HG03439 (cell line): ENCODE measurements at regions not wholly inside any gene's neighbourhood (a gene's known extent, or its start where the extent isn't known, plus 50 kb on each side); places are given as distances from the start of the nearest gene placed in this dataset.
A peak's percentile ranks its signal among the peaks of the same experiment; 100 is the strongest.

Experiments
- ATAC-seq: cut with Tn5 transposase; IDR thresholded peaks from one replicate; pipeline ENCODE4 v1.9.1; 2021; ENCODE audit warnings: mild to moderate bottlenecking, moderate library complexity; ENCODE audit not compliant: unreplicated experiment

DNA sequence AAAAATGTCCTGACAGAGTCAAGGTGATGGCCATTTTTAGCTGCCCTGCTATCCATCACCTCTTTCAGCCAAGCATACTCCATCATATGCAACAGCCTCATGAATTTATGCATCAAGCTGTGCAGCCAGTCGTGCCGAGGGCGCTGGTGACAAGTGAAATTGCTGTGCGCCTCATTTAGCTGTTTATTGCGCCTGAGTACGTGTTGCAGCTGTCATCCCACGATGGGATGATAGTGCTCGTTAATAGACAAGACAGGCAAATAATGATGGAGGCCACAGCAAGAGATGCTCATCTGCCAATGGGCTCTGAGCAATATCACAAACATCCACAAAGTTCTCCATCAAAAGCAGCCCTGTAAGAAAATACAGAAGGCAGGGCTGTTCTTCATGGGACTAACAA, 562.3 kb upstream of the POU3F2 start:
- no peak for ATAC-seq

DNA sequence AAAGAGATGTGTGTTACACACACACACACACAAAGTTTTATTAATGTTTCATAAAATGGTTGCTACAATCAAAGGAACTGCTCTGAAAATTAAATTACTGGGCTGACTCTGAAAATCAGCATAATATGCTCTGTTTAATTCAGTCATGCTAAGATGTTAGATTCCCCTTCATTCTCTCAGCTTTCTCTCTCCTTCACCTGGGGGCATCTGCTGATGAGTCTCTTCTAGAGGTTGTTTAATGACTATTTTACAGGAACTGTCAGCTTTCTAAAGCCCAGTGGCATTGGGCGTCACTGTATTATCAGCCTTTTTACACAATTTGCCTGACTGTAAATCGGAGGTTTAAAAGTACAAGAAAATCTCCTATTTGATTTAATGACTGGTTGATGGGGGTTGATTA, 559.7 kb upstream of the POU3F2 start:
- ATAC-seq = no peak

DNA sequence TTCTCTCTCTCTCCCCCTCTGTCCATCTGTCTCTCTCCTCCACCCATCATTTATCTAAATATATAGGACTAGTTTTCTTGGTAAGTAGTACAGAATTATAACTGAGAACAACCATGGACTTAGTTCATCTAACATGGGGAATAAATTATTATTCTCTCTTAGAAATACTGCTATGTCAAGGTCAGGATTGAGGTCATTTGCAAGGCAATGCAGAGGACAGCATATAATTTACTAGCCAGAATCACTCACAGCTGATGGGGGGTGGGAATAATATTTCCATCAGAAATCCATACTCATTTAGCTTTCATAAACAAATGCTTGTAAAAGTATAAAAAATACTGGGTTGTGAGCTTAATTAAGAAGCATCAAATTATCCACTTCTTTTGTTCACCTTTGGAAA, 553.9 kb upstream of the POU3F2 start:
- no peak for ATAC-seq

DNA sequence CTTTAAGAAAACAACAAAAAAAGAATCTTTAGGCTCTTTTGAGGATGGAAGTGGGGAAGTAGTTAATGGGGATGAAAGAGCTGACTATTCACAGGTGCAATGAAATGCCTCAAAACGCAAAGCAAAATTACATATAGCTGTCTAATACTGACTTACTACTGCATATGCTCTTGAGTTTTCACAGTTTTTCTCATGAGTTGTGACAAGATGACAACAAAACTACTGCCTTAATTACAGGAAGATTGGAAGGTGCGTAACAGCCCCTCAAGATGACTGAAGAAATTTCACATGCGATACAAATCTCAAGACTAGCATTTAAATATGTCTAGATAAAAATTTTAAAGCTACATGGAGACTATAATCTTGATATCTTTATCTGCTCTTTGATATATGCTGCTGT, 547.8 kb upstream of the POU3F2 start:
- no peak for ATAC-seq

DNA sequence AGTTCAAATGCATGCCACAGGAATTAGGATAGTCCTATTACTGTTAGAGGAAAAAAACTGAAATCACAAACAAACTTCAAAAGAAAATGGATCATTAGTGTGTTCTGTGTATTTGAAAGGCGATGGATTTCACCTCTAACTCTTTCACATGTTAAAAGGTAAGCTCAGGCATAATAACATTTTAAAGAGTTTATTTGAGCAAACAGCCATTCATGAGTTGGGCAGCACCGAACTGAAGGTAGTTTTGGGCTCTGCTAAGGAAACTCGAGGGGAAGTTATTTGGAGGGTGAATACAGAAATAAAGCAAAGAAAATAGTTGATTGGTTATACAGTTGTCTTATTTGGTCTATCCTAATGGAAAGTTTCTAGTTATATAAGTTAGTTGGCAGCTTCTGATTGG, 546.5 kb upstream of the POU3F2 start:
- no peak for ATAC-seq

DNA sequence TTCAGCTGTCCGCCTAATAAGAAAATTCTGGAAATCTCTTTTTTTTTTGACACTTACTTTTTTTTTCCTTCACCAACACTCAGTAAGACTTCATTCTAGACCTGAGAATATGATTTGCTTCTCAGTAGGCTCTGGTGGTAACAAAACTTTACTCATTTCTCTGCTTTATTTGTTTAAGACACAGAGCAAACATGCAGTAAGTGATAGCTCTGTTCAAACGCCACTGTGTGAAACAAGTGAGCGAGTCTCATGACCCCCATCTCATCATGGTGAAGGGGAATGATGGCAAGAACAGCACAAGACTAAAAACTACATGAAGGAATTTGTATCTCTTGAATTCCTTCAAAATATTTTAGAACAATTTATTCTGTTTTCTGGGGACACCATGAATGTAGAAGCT, 541.6 kb upstream of the POU3F2 start:
- no peak for ATAC-seq

DNA sequence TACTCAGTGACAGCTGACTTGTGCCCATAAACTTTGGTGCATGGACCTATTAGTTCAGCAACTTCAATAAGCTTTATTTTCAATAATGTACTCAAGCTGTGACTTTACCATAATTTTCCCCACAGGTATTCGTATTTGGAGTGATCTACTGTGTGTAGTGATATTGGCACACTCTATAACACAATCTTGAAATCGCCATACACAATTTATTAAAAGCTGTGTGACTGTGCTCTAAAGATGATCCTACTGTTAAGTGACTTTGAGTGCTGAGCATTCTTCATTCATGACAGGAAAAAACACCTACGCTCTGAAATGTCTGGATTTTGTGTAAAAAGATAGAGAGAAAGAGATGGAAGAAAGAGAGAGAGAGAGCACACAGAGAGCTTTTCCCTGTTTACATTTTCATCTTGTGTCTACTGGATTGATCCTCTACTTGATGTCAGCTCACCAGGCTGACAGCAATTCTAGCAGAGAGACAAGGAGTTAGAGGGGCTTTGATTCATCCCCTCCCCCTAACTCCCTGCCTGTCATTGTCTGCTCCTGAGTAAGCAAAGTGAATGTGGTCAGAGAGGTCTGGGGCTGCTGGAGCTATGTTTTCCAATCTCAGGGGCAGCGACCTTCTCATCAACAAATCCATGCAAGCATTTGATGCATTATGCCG, 538.7 kb upstream of the POU3F2 start:
- no peak for ATAC-seq

DNA sequence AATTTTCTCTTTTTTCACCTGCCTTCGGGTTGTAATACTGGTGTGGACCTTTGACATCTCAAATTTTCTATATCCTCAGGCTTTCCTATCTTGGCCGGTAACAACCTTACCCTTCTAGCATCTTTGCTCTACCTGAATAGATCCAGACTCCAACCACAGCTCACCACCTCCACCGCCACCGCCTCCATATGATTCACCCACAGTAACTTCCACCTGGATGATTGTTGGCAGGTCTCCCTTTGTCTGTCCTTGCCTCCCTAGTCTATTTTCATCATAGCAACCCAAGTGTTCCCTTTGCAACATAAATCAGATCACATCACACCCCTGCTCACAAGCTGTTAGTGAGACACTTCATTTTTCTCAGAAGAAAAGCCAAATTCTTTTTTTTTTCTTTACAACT, 525.8 kb upstream of the POU3F2 start:
- ATAC-seq = no peak

DNA sequence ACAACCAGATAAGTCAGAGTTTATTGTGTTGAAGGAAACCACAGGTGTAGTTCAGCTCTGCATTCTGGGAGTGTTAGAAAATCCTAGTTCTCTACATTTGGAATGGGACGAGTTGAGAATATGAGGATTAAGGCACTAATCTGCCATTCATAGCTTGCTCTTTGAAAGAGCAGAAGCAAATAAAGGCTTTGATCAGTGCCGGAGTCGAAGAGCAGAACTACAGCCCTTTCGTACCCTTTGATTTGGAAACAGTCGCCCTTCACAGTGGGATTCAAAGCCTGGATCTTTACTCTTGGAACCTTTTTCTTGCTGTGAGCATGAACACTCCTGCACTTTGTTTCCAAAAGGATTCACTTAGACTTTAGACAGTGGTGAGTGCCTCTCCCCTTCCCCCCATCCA, 523.9 kb upstream of the POU3F2 start:
- no peak for ATAC-seq

DNA sequence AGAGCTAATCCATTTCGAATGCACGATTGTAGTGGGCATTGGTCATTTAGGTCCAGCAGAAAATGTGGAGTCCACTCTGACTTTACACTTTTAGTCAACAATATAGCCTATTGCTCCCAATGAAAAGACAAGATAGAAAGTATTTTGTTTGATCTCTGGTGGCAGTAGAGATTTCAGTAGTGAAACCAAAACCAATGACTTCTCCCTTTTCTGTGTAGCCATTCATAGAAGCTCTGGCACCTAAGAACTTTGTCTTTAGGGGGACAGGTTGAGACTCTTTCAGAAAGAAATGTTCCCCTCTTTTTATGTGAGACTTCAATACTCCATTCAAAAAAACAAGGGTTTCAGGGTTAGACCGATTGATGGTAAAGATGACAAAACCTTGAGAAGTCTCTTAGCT, 510.8 kb upstream of the POU3F2 start:
- ATAC-seq = peak; percentile 59

DNA sequence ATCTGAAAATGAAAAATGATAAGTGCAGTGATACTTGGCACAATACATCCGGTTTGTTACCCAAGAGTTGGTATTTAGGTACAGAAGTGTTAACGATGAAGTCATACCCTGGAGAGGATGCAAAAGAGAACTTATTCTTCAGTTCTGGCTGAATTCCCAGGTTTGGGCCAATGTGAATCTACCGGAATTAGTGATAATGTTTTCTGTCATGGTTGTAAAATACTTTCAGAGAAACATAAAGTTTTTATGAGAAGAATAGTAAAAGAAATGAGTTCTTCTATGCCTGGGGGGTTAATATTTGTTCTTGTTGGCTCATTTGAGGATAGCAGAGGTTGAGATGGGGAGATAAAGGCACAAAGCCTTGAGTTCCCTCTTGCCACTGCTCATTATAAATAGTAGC, 509.9 kb upstream of the POU3F2 start:
- ATAC-seq = no peak

DNA sequence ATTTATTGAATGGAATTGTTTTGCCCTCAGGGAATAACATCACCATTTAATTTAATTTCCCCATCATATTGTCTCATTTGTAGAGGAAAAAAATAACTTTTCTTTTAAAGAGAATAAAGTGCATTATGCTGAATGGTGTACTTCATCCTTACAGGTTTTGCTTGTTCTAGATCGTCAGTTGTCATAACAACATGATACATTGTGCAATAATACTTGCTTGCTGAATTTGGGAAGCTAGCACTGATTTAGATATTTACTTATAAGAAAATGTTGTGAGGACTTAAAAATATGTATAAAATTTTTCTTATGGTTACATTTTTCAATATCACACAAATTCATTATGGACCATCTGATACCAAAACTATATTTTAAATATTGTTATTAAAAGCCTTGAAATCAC, 509.0 kb upstream of the POU3F2 start:
- no peak for ATAC-seq

DNA sequence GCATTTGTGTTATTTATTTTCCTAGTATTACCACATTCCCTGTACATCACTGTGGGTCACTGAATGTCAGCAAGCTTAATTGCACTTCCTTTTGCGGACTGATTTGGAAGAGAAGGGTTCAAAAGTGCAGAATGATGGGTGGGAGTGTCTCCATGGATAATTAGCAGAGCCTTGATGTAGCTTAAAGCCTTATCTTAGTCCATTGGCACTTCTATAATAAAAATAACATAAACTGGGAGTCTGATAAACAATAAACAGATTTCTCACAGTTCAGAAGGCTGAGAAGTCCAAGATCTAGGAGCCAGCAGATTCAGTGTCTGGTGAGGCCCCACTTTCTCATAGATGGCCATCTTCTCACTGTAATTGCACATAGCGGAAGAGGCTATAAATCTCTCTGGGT, 501.1 kb upstream of the POU3F2 start:
- ATAC-seq = no peak

DNA sequence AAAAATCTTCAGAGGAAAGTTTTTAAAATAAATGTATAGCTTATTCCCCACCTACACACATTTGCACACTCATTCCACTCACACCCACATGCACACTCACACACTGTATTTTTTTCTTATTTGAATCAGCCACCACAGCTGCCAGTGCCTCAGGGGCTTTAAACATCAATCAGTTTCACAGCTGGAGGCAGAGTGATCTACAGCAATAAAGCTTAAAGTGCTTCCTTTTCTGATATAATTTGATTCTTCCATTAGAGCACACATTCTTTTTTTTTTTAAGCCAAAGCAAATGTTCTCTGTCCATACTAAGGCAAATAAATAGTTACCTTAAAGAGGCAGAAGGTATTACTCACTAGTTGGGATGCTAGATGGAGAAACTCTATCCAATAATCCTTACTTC, 498.8 kb upstream of the POU3F2 start:
- ATAC-seq = no peak

DNA sequence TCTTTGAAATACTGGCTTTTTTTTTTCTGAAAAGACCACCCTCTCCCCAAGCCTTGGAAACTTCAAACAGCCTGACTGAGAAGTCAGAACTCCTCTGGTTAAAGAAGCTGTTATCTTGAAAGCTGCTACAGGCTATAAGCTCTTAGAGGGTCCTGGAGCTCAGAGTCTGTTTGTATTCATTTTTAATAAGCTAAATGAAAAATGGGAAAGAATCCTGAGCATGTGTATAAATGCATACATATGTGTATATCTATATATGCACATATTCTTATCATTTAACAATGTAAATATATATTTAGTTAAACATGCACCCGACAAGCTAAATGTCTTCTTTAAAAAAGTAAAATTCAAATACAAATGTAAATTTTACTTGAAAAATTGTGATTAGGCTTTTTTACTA, 494.9 kb upstream of the POU3F2 start:
- no peak for ATAC-seq

DNA sequence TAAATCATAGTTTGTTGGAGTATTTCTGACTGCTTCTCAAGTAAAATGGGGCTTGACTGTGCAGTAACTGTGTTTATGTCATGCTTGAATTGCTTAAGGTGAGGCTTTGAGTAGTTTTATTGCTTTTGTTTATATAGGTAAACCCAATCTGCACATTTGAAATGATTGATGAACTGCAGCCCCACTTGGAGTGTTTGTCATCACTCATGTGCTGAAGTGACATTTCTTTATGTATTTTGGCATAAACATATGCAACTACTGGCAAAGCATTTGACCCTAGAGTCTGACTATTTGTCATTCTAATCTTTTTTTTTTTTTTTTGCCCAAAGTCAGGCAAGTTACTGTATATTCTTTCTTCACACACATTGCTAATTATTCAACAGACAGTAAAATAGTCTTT, 491.4 kb upstream of the POU3F2 start:
- no peak for ATAC-seq

DNA sequence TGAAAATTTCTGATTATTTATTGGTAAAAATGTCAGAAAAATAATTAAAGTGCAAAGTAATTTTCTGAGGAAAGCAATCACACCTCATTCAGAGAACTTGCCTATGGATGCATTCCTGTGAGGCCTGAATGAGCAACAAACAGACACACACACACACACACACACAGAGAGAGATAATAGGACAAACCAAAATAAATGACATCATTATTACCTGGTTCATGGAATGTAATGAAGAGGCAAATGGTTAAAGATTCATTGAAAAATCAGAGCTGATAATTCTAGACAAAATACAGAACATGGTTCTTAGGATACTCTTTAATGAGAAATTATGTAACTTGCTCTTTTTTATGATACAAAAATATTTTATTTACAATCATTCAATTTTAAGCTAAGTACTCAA, 490.6 kb upstream of the POU3F2 start:
- ATAC-seq = no peak

DNA sequence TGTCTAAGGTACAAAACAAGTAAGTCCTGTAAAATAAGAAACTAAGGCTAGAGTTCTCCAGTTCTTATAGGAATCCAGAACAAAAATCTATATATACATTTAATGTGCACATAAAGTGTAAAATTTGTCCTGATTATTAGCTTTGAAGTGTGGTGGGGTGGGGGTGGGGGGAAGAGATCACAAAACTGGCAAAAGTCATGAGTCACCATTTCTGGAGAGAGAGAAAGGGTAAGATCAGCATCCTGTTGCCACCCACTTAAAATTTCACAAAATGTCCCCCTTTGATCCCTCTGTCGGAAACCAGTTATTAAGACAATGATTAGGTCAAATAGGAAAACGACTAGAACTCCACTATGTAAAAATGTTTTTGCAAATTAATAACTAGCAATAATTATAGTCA, 482.0 kb upstream of the POU3F2 start:
- ATAC-seq = no peak

DNA sequence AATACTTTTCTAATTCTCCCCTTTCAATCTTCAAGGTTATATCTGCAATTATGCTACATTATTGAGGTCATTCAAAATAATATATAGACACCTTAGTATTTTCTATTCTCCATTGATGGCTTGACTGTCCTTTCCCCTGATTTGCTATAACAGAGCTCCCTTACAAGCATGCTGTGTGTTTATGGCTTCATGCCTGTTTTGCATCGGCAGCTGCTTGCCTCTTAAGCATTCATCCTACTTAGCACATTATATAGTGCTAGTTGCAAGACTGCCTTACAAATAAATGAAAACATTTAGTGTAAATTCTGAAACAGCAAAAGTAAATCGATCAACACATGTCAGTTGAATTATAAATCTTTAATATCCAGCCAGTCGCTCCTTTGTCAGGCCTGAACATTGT, 476.2 kb upstream of the POU3F2 start:
- ATAC-seq = no peak

DNA sequence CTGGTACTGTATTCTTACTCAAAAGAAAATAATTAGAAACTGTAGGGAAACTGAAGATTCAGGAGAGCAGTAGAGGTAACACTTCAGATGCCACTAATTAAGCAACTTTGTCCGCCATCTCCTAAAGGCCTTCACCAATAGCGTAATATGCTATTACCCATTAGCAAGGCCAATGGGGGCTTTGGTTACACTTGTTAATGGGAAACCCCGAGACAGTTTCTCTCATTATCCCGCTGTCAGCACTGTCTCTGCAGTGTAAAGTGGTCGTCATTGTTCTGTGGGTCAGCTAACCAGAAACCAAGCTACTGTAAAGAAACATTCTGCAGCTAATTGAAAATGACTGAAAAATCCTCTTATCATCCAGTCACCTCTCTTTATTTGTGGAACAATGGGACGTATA, 468.0 kb upstream of the POU3F2 start:
- ATAC-seq = no peak

DNA sequence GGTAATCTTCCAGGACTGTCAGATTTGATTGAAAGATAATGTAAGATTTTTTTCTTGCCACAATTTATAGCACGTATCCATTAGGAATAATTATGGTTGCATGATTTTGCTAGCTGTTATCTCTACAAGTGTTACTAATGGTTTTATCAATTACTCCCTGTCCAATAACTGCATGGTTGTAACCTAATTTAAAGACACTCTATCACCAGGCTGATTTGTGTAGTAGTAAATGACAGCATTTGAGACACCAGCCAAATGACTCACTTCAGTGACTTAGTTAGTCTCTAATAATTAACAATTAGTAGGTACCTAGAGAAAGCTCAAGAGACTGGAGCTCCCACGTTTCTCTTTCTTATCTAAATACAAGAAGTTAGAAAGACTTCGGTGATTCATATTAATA, 453.8 kb upstream of the POU3F2 start:
- no peak for ATAC-seq

DNA sequence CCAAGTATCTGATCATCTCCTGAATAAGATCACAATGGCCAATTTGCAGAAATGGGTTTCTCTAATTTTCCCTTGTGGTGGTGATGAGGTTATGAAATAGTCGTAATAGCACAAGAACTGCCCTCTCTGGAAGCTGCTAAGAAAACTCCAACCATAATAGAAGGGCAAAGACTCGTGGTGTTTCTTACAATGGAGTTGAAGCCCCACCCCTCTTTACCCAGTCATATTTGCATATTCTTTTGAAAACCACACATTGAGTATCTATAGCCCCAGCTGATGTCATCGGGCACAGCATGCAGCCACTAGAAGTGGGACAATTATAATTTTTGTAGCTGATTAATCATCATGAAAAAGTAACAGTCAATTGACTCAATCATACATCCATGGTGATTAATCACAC, 452.1 kb upstream of the POU3F2 start:
- ATAC-seq = no peak

DNA sequence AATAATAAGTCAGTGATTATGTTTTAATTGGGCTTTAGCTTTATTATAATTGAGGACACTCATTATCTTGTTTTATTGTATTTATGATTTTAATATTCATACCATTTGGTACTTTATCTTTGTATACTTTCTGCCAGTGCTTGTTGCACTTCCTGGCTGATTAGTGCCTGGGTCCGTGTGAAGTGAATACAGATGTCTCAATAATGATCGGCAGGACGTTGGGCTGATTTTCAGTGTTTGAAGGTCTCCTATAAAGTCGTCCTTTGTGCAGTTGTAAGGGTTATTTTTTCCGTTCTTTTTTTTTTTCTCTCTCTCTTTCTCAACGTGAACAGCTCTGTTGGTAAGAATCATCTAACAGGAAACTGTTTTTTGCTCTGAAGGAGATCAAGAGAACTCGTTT, 450.0 kb upstream of the POU3F2 start:
- no peak for ATAC-seq

DNA sequence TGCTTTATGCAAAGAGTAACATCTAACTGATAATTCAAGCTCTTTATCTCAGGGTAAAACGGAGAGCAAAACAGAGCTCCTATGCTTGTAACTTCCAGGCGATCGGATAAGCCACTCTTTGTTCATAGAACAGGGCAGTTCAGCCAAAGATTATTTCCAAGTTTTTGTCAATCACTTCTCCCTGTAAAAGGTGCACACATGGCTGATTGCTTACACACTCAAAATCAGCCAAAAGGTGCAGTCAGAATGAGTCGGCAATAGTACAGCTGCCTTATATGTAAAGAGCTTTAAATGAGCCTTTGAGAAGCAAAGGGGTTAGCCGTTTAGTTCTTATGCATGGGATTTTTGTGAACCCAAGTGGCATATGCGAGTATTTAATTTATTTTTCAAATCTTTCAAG, 449.6 kb upstream of the POU3F2 start:
- ATAC-seq = no peak
